ENCODE measurements at regions not wholly inside any gene's neighbourhood (a gene's known extent, or its start where the extent isn't known, plus 50 kb on each side); places are given as distances from the start of the nearest gene placed in this dataset.

GRCh38 chr5:86968301-86968753 is 299.4 kb upstream of the RASA1 start:
- peak; percentile 15 to 25 (median 19) for DNase-seq (ENCODE audit: low read depth in 4 of 4, low spot score in 2 of 4)

DNA sequence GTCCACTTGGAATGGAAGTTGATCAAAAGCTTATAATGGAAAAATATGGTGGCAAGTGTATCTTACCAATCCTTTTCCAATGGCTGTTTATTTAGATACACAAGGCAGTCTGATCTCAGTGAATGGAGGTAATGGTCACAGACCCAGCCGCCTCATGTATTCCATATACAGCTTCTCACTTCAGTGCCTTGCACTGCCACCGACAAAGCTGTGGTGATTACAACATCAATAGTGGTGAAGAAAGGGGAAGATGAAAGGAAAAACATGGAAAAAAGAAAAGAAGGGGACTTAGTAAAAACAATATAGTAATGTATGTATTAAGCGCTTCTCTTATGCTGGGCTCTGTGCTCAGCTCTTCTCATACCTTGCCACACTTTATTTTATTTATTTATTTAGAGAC is 297.3 kb upstream of the RASA1 start:
- DNase-seq (ENCODE audit: low read depth in 4 of 4, low spot score in 2 of 4): no peak

DNA sequence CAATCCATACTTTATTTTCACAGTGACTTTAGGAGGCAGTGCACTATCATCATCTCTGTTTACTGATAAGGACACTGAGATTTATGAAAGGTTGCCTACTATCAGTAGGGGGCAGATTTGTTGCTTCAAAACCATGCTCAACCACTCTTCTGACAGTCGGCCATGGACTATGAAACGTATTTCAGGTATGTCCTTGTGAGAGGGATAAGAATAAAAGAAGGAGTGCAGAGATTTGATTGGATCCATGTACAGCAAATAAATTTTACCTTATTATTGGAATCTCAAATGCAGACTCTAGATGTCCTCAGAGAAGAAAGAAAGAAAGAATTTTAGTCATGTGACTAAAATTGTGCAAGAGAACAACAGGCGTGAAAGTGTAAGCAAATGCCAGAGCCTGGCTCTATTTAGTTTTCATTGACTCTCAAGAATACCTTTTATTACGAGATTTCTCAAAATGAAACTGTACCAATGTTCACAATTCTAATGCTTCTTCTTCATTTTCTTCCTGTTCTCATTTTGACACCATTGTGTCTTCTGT is 296.6 kb upstream of the RASA1 start:
- no peak for DNase-seq (ENCODE audit: low read depth in 4 of 4, low spot score in 2 of 4)

DNA sequence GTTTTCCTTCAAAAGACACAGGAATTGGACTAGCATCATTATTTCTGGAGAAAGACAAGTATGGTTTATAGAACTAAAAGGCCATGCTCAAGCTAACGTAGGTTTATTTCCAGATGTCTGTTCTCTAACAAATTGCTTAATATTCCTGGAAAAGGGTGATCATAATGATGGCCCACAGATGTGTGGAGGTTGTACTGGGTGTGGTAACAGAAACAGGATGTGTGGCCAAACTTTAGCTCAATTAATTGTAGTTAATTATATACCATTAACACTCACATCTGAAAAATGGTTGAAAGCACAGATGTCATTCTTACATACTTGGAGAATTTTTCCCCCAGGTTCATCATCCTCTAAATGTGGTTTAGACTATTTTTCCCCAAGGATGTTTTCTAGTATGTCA is 292.7 kb upstream of the RASA1 start:
- no peak for DNase-seq (ENCODE audit: low read depth in 4 of 4, low spot score in 2 of 4)

DNA sequence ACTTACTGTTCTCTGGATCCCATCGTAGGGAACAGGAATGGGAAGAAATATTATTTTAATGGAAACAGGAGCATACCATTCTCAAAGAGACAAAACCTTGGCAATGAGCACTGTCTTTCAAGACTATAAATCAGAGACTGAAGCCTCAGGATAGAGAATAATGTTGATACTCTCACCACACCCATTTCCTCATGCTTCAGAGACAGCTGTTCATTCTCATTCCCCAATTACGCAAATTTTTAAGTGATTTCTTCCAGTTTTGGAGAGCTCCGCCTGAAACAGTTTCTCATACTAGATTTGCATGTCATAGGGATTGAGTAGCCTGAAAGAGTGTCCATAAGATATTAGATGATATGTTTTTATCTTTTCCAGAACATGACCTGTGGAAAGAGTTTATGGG is 290.5 kb upstream of the RASA1 start:
- no peak for DNase-seq (ENCODE audit: low read depth in 4 of 4, low spot score in 2 of 4)

GRCh38 chr5:86977808-86978207 is 289.9 kb upstream of the RASA1 start:
- DNase-seq (ENCODE audit: low read depth in 4 of 4, low spot score in 2 of 4): no peak

DNA sequence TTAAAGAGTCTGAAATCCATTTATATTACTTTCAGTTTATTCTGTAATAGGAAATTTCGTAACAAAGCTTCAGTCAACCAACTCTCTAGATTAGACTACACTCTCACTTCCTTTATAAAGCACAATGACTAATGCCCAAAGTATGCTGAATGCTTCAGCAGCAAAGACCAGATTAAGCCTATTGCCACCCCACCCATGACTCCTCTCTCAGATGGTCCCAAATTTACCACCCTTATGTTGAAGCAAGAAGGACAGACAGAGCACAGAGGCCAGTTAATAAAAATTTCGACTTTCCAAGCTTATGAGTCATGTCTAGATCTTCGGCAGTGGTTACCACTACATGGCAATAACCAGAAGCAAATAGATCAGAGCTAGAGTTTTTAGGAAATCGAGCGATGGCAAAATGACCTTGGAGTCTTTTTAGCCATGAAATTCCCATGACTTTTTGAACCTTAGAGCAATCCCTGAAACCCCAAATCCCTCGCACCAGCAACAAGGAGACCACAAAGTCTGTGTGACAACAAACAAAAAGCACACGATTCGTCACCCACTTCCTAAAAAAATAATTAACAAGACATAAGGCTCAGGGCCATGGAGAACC is 287.8 kb upstream of the RASA1 start:
- DNase-seq (ENCODE audit: low read depth in 4 of 4, low spot score in 2 of 4): no peak

- DNase-seq (ENCODE audit: low read depth in 4 of 4, low spot score in 2 of 4): no peak
Observed at GRCh38 chr5:86981898-86982297, 285.8 kb upstream of the RASA1 start.

GRCh38 chr5:86983208-86983607 is 284.5 kb upstream of the RASA1 start:
- no peak for DNase-seq (ENCODE audit: low read depth in 4 of 4, low spot score in 2 of 4)

DNA sequence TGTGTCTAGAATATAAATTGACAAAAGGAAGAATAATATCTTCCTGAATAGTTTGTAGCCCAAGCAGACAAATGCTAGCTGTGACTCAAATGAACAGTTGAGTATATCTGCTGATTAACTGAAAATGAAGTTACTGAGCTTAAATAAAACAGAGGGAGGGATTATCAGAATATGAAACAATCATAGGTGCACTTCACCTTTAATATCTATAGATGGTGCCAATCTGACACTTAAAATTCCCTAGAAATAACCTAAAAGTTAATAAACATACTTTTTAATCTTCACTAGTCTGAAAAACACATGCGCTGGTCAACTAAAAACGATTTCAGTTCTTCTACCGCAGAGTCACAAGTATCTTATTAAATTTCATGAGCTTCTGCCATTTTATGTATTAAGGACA is 280.8 kb upstream of the RASA1 start:
- no peak for DNase-seq (ENCODE audit: low read depth in 4 of 4, low spot score in 2 of 4)

DNA sequence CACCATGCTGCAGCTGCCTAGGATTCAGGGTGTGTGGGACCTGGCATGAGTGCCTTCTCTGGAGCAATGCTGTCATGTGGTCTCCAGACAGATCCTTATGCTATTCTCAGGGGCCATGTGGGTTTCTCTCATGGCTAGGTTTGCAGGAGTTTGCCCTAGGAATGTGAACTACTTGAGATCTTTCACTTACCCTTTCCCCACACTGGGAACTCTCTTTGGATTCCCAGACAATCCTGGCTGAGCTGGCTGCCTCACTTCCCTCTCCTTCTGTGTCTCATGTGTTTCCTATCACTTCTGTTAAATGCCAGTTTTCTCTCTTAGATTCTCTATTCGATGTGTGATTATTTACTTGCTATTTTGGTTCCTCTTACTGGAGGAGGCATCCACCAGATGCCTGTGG is 270.2 kb upstream of the RASA1 start:
- DNase-seq (ENCODE audit: low read depth in 4 of 4, low spot score in 2 of 4): no peak

DNA sequence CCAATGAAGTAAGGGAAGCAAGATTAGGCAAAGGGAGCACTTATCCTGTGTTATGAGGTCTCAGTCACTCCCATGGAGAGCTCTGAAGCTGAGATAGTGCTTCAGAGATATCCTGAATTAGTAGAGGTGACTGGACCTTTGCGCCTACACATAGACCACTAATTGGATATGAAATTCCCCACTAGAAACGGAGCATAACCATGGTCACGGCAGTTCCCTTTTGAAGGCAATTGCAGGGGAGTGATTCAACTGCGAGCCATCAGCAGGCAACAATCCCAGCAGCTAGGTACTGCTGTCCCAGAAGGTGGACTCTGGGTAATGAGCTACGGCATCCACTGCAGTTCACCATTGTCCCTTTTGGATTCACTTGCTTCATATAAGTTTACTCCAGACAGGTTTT is 267.7 kb upstream of the RASA1 start:
- DNase-seq (ENCODE audit: low read depth in 4 of 4, low spot score in 2 of 4): no peak

DNA sequence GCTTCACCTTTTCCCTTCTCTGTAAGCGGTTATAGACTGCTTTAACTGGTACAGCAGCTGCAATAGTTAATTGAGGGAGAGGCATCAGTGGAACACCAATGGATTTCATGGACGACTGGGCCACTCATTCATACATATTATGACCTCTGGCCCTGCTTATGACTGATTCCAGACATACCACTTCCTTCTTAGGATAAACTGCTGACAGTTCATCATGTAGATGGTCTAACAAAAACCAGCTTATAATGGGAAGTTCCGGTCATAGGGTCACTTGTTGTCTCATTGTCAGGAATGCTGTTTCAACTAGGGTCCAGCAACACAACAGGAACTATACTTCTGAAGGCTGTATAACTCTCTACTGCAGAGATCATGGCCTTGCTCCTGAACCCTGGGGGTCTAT is 265.2 kb upstream of the RASA1 start:
- no peak for DNase-seq (ENCODE audit: low read depth in 4 of 4, low spot score in 2 of 4)

- DNase-seq (ENCODE audit: low read depth in 4 of 4, low spot score in 2 of 4): no peak
Observed at GRCh38 chr5:87004101-87004500, 263.6 kb upstream of the RASA1 start.

DNA sequence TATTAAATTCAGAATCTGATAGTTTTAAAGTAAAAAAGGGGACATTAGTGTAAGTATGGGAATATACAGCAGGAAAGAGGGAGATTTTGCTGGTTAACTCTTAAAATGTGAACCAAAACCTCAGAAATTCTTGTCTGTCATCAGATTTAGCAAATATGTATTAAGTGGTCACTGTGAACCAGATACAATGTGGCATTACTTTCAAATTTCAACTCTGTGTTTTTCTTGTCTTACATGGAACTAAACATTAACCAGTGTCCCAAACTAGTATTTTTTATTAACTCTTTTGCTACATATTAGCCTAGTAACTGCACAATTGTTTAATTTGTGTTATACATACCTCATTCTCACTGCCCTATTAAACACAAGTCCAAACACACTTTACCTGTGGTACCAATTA is 259.9 kb upstream of the RASA1 start:
- DNase-seq (ENCODE audit: low read depth in 4 of 4, low spot score in 2 of 4): no peak

DNA sequence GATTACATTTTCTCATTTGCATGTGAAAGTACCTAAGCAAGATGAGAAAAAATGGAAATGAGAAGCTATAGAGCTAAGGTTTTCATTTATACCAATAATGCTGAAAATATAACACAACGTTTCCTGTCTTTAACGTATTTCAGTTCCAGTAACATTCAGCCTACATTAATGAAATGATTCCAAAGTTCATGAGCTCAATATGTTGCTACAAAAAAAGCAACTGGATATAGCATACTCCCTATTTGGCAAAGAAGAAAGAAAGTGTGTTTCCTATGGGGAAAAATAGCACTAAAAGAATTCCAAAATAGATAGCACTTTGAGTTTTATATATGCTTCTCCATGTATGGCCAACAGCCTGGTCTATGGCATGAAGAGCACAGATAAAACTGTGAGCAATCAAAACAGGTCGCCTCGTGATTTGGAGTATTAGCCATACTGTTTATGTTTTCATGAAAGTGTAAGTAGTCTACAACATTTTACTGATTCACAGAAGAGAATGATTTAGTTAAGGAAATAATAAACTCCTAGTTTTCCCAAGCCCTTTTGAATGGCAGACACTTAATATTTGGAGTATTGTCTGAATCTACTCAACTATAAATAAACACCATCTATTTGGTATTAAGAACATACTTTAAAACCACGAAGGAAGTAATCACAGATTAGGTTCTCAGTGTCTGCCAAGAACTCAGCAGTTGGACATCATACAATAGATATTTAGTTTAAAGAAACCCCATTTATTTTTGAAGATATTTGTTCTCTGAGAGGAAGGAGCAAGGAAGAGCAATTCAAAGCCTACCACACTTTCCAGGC is 258.7 kb upstream of the RASA1 start:
- DNase-seq (ENCODE audit: low read depth in 4 of 4, low spot score in 2 of 4): no peak

DNA sequence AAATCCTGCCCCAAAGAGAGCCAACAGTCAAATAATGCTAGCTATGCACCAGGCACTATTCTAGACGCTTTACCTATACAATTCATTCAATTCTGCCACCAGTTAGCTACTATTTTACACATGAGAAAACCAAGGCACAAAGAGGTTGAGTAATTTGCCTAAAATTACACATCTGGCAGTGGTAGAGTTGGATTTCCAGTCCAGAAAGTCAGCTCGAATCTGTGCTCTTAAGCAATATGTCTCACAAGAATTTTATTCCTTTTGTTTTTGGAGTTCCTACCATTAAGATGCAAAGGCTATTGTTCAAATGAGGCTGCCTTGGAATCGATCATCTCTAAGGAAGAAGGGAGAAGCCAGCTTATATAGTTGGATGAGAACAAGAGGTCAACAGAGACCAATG is 256.9 kb upstream of the RASA1 start:
- DNase-seq (ENCODE audit: low read depth in 4 of 4, low spot score in 2 of 4): no peak

- no peak for DNase-seq (ENCODE audit: low read depth in 4 of 4, low spot score in 2 of 4)
Observed at GRCh38 chr5:87015901-87016300, 251.8 kb upstream of the RASA1 start.

GRCh38 chr5:87020099-87020934 is 247.4 kb upstream of the RASA1 start:
- no peak for DNase-seq (ENCODE audit: low read depth in 4 of 4, low spot score in 2 of 4)

GRCh38 chr5:87022415-87022814 is 245.3 kb upstream of the RASA1 start:
- no peak for DNase-seq (ENCODE audit: low read depth in 4 of 4, low spot score in 2 of 4)

- no peak for DNase-seq (ENCODE audit: low read depth in 4 of 4, low spot score in 2 of 4)
Observed at GRCh38 chr5:87027570-87027969, 240.1 kb upstream of the RASA1 start.
